Mesodermal cell (in vitro differentiated cells): ENCODE measurements at regions not wholly inside any gene's neighbourhood (a gene's known extent, or its start where the extent isn't known, plus 50 kb on each side); places are given as distances from the start of the nearest gene placed in this dataset.

ENCODE experiments used
- H3K27ac ChIP-seq: 2 replicates; pipeline ENCODE4 v1.7.0; 2013; ENCODE audit warnings: mild to moderate bottlenecking, low read depth, low read length, moderate library complexity; ENCODE audit not compliant: severe bottlenecking
- H3K36me3 ChIP-seq: 2 replicates; pipeline ENCODE4 v1.7.1; 2013; ENCODE audit warnings: mild to moderate bottlenecking, low read length, moderate library complexity; ENCODE audit not compliant: control insufficient read depth, insufficient read depth
- H3K4me1 ChIP-seq: one replicate; pipeline ENCODE4 v1.7.1; 2013; ENCODE audit warnings: mild to moderate bottlenecking, low read length; ENCODE audit not compliant: insufficient read depth, control insufficient read depth, poor library complexity, severe bottlenecking
- H3K4me3 ChIP-seq: 2 replicates; pipeline ENCODE4 v1.7.0; 2013; ENCODE audit warnings: low read length, control low read depth, mild to moderate bottlenecking; ENCODE audit not compliant: insufficient read depth, poor library complexity, severe bottlenecking; ENCODE audit errors: extremely low read depth
- H3K9me3 ChIP-seq: 2 replicates; pipeline ENCODE4 v1.7.1; 2013; ENCODE audit warnings: mild to moderate bottlenecking, low read length, moderate library complexity; ENCODE audit not compliant: control insufficient read depth
- WGBS, 2 experiments: methylation state at CpG; one replicate each; pipeline ENCODE4 v1.1.5; 2013; ENCODE audit warnings: missing lambda C conversion rate in 2 of 2; ENCODE audit not compliant: insufficient coverage in 2 of 2; 5-methylcytosine and 5-hydroxymethylcytosine counted together

DNA sequence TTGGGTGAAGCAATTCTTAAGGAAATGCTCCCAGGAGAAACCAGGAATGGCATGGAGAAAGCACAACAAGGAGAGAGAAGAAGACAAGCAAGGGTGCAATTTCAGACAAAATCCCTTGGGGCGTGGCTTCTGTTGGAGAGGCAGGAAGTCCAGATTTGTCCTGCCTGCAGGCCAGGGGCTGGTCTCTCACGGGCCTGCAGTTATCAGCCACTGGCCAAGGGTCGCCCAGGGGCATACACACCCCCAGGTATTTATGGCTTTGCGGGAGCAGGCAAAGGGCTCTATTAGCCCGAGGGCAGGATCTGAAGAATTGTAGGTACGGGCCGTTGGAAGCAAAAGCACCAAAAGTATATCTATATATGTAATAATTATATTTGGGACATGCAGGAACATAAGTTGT, 87.7 kb downstream of the IYD start:
- Histone ChIP-seq H3K4me3 (no peak overlapping the region), H3K36me3 (no peaks in the 10 kb centered on the region), H3K27ac (no peak overlapping the region), H3K4me1 (peaks cover 5% of the 10 kb centered on the region), H3K9me3 (no peaks in the 10 kb centered on the region)
- 86 to 100% methylated on average over 1 to 3 of the region's 7 CpGs for WGBS, 2 experiments

- no peak overlapping the region for H3K27ac ChIP-seq
- no peaks in the 10 kb centered on the region for H3K36me3 ChIP-seq
- no peaks in the 10 kb centered on the region for H3K9me3 ChIP-seq
- H3K4me3 ChIP-seq = no peak overlapping the region
- peaks cover 5% of the 10 kb centered on the region for H3K4me1 ChIP-seq
- 86 to 97% methylated on average over 3 to 5 of the region's 7 CpGs for WGBS, 2 experiments
Measured at GRCh38 chr6:150456902-150457643, 88.3 kb downstream of the IYD start.

GRCh38 chr6:150458579-150458978, 89.8 kb downstream of the IYD start:
- Histone ChIP-seq H3K4me1 (peaks cover 5% of the 10 kb centered on the region), H3K27ac (no peak overlapping the region), H3K9me3 (no peaks in the 10 kb centered on the region), H3K4me3 (no peak overlapping the region), H3K36me3 (no peaks in the 10 kb centered on the region)
- 50% methylated on average over 1 of the region's 5 CpGs; no CpG with 5 or more reads in 1 of the 2 experiments for WGBS, 2 experiments

- 82 to 100% methylated on average over 4 to 5 of the region's 5 CpGs for WGBS, 2 experiments
- Histone ChIP-seq H3K27ac (no peak overlapping the region), H3K9me3 (no peaks in the 10 kb centered on the region), H3K4me1 (no peaks in the 10 kb centered on the region), H3K4me3 (no peak overlapping the region), H3K36me3 (no peaks in the 10 kb centered on the region)
Measured at GRCh38 chr6:150463852-150464251, 95.0 kb downstream of the IYD start.

GRCh38 chr6:150464966-150465365, 96.2 kb downstream of the IYD start:
- Histone ChIP-seq H3K27ac (no peak overlapping the region), H3K4me1 (no peaks in the 10 kb centered on the region), H3K36me3 (no peaks in the 10 kb centered on the region), H3K9me3 (no peaks in the 10 kb centered on the region), H3K4me3 (no peak overlapping the region)
- 95 to 100% methylated on average over 1 to 2 of the region's 2 CpGs for WGBS, 2 experiments

- Histone ChIP-seq H3K36me3 (no peaks in the 10 kb centered on the region), H3K4me3 (no peak overlapping the region), H3K9me3 (no peaks in the 10 kb centered on the region), H3K27ac (no peak overlapping the region), H3K4me1 (no peaks in the 10 kb centered on the region)
- 100% methylated on average over 1 of the region's 5 CpGs; no CpG with 5 or more reads in 1 of the 2 experiments for WGBS, 2 experiments
Measured at GRCh38 chr6:150465610-150466009, 96.8 kb downstream of the IYD start.

- H3K4me3 ChIP-seq = no peak overlapping the region
- no peak overlapping the region for H3K27ac ChIP-seq
- no CpG with 5 or more reads among the region's 5 CpGs for WGBS, 2 experiments
- H3K4me1 ChIP-seq = no peaks in the 10 kb centered on the region
- H3K9me3 ChIP-seq = no peaks in the 10 kb centered on the region
- H3K36me3 ChIP-seq = no peaks in the 10 kb centered on the region
Measured at GRCh38 chr6:150466196-150466595, 97.4 kb downstream of the IYD start.

DNA sequence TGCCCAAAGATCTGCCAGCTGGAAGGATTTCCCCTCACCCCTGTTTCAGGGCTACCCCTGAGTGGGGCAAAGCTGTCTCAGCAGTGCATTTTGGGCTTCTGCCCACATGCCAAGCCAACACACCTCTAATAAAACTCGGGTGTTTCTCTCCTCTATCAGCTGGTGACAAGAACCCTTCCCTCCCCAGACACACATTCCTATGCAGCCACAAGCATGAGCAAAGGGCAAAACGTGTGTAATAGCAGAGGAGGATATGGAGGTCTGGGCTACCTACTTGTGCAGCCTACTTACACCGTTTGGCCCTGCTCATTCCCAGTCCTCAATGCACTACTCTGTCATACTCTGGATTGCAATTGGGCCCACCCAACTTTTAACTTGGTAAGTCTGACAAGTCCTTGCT, 101.3 kb downstream of the IYD start:
- H3K9me3 ChIP-seq = no peaks in the 10 kb centered on the region

GRCh38 chr6:150470960-150471665, 102.3 kb downstream of the IYD start:
- H3K36me3 ChIP-seq = no peaks in the 10 kb centered on the region
- no peak overlapping the region for H3K4me3 ChIP-seq
- H3K27ac ChIP-seq = no peak overlapping the region
- H3K4me1 ChIP-seq = no peaks in the 10 kb centered on the region
- 90 to 100% methylated on average over 2 to 3 of the region's 6 CpGs for WGBS, 2 experiments
- no peaks in the 10 kb centered on the region for H3K9me3 ChIP-seq

More for the DNA sequence above, 101.3 kb downstream of the IYD start:
- no peaks in the 10 kb centered on the region for H3K36me3 ChIP-seq
- WGBS, 2 experiments = 78 to 100% methylated on average over 1 of the region's 3 CpGs
- no peak overlapping the region for H3K4me3 ChIP-seq
- H3K4me1 ChIP-seq = no peaks in the 10 kb centered on the region
- no peak overlapping the region for H3K27ac ChIP-seq

DNA sequence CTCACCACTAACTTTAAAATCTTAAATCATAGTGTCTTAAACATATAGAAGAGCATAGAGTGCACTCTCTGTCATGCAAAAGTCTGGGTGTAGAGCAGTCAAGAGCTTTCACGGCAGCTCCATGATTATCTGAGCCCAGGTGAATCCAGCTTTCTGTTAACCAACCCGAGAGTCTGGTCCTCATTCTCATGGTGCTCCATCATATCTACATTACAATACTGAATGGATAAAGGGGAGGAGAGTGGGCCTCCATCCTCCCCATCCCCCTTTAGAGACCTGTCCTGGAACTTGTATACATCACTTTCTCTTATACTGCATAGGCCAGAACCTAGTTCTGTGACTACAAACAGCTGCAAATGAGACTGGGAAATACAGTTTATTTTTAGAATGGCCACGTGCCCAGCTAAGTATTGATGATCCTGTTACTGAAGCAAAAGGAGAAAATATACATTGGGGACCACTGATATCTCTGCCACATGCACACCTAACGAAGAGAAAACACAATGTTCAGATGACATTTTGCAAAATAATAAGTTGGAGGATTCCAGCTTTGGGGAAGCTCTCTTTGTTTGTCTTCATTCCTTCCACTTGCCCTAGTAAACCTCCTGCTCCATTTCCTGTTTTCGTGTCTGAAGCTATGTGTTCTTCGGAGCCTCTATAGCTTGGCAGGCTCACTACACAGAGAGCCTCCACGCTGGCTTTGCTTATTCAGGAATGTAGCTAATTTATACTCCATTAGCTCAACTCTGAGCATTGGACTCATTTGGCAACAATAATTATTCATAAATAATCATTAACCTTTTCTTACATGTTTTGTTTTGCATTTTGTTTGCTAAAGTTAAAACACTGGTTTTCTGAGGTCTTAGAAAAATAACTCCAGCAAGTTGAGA, 110.1 kb downstream of the IYD start:
- Histone ChIP-seq H3K36me3 (no peaks in the 10 kb centered on the region), H3K4me1 (peaks cover 4% of the 10 kb centered on the region), H3K27ac (no peak overlapping the region), H3K4me3 (no peak overlapping the region), H3K9me3 (no peaks in the 10 kb centered on the region)
- WGBS, 2 experiments = 58 to 78% methylated on average over 4 to 5 of the region's 7 CpGs
